ENCODE measurements at regions not wholly inside any gene's neighbourhood (a gene's known extent, or its start where the extent isn't known, plus 50 kb on each side); places are given as distances from the start of the nearest gene placed in this dataset.
A peak's percentile ranks its signal among the peaks of the same experiment; 100 is the strongest.

DNA sequence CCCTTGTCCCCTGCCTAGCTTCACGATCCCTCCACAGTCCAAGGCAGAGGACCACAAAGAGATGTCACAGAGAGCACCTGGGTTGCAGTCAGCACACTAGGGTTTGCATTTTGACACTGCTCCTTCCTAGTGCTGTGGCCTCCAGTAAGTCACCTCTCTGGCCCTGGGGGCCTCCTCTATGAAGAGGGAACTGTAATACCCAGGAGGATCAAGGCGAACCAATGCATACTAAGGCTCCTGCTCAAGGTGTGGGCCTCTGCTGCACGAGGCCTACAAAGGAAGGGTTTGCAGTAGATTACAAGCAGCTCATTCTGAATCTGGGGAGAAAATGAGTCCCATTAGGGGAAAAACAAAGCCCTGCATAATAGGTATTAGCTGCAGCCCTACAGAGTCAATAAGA lies 72.3 kb upstream of the FZD7 start:
- no peak overlapping the region for H3K27ac Mint-ChIP-seq
- DNase-seq (ENCODE audit: low spot score) (no peak), ATAC-seq (no peak)
- H3K4me3 Mint-ChIP-seq, result no peak overlapping the region
- no peaks in the 10 kb centered on the region for H3K4me1 Mint-ChIP-seq (ENCODE audit: low read depth in 2 of 2)
- peaks cover 5 to 16% of the 10 kb centered on the region in 2 donors for H3K27me3 Mint-ChIP-seq
- H3K36me3 Mint-ChIP-seq, result no peaks in the 10 kb centered on the region
- H3K9me3 Mint-ChIP-seq, result no peaks in the 10 kb centered on the region

DNA sequence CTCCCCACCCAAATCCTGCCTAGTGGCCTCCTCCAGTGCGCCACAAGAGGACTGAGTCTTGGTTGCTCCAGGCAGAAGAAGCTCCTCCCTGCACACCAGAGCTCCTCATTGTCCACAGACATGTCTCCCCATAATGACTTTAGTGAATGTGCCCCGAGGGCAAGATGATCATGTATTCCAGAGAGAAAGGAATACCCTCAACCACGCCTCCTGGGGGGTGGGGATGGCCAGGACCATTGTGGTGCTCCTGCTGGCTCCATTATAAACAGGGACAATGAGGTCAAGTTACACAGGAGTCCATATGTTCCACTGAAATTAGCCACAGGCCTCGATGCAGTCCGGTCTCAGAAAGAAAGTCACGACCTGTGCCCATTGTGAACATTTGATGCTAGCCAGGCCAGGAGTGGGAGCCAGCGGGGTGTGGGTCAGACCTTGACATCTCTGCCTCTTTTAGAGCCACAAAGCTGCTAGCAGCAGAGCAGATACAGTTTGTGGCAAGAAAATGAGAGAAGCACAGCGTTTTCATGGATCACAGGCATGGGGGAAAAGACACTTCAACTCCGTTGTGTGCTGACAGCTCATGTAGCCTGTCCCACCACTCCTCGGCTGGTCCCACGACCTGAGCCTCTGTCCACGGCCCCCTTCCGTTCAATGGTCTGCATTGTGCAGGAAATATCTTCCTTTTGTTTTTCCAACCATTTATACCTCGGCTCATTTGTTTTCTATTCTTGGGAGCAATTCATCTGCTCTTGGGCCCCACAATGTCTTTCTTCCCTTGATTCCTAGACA lies 70.7 kb upstream of the FZD7 start:
- Mint-ChIP-seq H3K36me3 (no peaks in the 10 kb centered on the region), H3K4me3 (no peak overlapping the region), H3K27ac (no peak overlapping the region), H3K27me3 (peaks cover 0 to 8% of the 10 kb centered on the region in 2 donors), H3K9me3 (no peaks in the 10 kb centered on the region), H3K4me1 (ENCODE audit: low read depth in 2 of 2) (no peaks in the 10 kb centered on the region)
- DNase-seq (ENCODE audit: low spot score) (no peak), ATAC-seq (no peak)

DNA sequence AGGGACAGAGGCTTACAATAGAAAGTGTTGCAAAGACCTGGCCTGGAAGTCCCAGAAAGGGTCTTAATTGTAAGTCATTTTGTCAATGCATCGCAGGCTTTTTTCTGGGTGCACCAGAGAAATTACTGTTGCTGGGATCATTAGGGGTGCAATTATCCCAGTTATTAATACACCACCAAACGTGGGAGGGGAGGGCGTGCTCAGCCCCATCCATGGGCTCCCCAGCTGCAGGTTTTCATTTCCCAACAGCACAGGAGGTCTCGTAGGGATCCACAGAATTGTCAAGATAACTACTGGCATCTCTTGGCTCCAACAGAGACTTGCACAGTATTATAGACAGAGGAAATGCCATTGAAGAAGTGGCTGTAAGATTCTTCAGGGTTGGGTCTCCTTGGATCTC lies 69.6 kb upstream of the FZD7 start:
- no peaks in the 10 kb centered on the region for H3K4me1 Mint-ChIP-seq (ENCODE audit: low read depth in 2 of 2)
- H3K27me3 Mint-ChIP-seq, result peaks cover 0 to 10% of the 10 kb centered on the region in 2 donors
- ATAC-seq (no peak), DNase-seq (ENCODE audit: low spot score) (no peak)
- H3K9me3 Mint-ChIP-seq, result no peaks in the 10 kb centered on the region
- H3K27ac Mint-ChIP-seq, result no peak overlapping the region
- no peak overlapping the region for H3K4me3 Mint-ChIP-seq
- H3K36me3 Mint-ChIP-seq, result no peaks in the 10 kb centered on the region

DNA sequence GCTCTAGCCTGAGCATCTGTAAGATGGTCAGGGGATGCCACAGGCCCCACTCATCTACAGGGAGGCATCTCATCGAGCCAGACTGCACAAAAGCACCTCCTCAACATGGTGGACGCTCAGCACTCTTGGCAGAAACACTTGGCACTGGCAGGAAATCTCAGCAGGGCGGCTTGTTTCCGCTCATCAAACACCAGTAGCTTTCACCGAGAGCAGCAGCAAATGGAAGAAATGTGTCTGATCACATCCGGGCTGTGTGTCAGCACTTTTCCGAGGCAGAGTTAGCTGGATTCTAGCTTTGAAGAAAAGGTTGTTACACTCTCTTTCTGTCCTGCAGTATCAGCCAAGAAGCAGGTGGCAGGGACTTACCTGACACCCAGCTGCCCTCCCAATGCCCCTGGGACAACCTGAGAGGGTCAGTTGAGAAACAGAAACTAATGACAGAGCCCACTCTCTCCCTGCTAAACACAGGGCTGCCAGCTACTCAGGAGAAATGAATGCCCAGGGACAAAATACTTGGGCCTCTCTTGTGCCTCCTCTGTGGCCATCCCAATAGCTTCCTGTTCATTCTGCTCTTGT lies 68.9 kb upstream of the FZD7 start:
- DNase-seq (ENCODE audit: low spot score) (no peak), ATAC-seq (peak in 1 of 2 donors; percentile 31)
- no peaks in the 10 kb centered on the region for H3K4me1 Mint-ChIP-seq (ENCODE audit: low read depth in 2 of 2)
- H3K36me3 Mint-ChIP-seq, result no peaks in the 10 kb centered on the region
- peaks cover 0 to 16% of the 10 kb centered on the region in 2 donors for H3K27me3 Mint-ChIP-seq
- no peaks in the 10 kb centered on the region for H3K9me3 Mint-ChIP-seq
- H3K4me3 Mint-ChIP-seq, result no peak overlapping the region
- no peak overlapping the region for H3K27ac Mint-ChIP-seq

DNA sequence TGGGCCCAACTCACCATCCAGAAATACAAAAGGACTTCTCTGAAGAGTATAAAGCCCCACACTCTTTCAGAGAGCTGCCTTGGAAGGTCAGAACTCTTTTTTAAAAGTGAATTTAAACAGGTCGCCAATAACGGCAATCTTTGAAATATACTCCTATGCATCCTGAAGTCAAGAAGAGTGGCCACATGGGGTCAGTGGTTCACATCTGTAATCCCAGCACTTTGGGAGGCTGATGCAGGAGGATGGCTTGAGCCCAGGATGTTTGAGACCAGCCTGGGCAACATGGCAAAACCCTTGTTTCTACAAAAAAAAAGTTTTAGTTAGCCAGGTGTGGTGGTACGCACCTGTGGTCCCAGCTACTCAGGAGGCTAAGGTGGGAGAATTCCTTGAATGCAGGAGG lies 68.1 kb upstream of the FZD7 start:
- Mint-ChIP-seq H3K27ac (no peak overlapping the region), H3K9me3 (no peaks in the 10 kb centered on the region), H3K4me1 (ENCODE audit: low read depth in 2 of 2) (peaks cover 0 to 2% of the 10 kb centered on the region in 2 donors), H3K4me3 (no peak overlapping the region), H3K27me3 (peaks cover 0 to 14% of the 10 kb centered on the region in 2 donors), H3K36me3 (no peaks in the 10 kb centered on the region)
- no peak for DNase-seq (ENCODE audit: low spot score)
- no peak for ATAC-seq

DNA sequence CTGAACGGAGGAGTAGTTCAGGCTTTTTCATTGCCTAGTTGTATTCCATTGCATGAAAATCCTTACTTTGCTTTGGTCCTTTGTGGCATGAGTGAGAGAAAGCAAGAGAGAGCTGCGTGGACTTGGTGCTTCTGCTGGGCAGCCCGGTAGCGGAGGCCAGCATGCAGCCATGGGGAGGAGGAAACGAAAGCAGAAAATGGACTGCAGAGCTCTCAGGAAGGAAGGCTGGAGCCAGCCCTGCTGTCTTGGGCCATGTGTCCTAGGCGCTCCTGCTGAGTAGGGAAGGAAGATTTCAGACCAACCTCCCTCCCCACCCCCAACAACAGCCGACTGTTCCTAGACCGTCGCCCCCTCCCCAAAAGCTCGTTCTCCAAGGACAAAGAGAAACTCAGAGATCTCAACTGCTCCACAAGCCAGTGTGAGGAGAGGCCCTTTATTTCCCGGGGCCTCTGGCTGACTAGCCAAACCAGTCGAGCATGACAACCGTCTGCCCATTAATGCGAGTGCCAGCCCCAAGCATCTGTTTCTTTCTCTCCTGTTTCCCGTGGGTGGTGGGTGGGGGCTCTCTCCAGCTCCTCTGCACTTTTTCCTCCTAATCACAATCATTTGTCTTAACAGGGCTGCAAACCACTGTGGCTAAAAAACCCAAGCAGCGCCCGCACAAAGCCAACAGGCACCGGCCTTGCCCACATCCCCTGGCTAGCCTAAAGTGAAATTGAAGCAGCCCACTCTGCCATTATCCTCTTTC lies 66.8 kb upstream of the FZD7 start:
- peaks cover 0 to 8% of the 10 kb centered on the region in 2 donors for H3K27me3 Mint-ChIP-seq
- no peak overlapping the region for H3K27ac Mint-ChIP-seq
- ATAC-seq (no peak), DNase-seq (ENCODE audit: low spot score) (no peak)
- no peaks in the 10 kb centered on the region for H3K36me3 Mint-ChIP-seq
- H3K9me3 Mint-ChIP-seq, result no peaks in the 10 kb centered on the region
- peaks cover 0 to 2% of the 10 kb centered on the region in 2 donors for H3K4me1 Mint-ChIP-seq (ENCODE audit: low read depth in 2 of 2)
- H3K4me3 Mint-ChIP-seq, result no peak overlapping the region

DNA sequence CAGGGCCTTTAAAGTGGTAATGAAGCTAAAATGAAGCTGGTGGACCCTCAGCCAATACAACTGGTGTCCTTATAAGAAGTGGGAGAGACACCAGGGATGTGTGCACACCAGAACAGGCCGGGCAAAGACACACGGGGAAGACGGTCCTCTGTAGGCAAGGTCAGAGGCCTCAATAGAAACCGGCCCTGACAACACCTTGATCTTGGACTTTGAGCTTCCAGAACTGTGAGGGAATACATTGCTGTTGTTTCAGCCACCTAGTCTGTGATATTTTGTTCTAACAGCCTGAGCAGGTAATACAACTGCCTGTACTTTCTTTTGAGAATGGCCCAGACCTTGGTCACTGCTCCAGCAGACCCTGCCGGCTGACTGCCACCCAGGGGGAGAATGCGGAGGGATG lies 65.6 kb upstream of the FZD7 start:
- no peaks in the 10 kb centered on the region for H3K9me3 Mint-ChIP-seq
- ATAC-seq, result no peak
- DNase-seq (ENCODE audit: low spot score), result no peak
- H3K27ac Mint-ChIP-seq, result no peak overlapping the region
- H3K4me3 Mint-ChIP-seq, result no peak overlapping the region
- peaks cover 0 to 8% of the 10 kb centered on the region in 2 donors for H3K27me3 Mint-ChIP-seq
- H3K36me3 Mint-ChIP-seq, result no peaks in the 10 kb centered on the region
- H3K4me1 Mint-ChIP-seq (ENCODE audit: low read depth in 2 of 2), result peaks cover 0 to 2% of the 10 kb centered on the region in 2 donors

DNA sequence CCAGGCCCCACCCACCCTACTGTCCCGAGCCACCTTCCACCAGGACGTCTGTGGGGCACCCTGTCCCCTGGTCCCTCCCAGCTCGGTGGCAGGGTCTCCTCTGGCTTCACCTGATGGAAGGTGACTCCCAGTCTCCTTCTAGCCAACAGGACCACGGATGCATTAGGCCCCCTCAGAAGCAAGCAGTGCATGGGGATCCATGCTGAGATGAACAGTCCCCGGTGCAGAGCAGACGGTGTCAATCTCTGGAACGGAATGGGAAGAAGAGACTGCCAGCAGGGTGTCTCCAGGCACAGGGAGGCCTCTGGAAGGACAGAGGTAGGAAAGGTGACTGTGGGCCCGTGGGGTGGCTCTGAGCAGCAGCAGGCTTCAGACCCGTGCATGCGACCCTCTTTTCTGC lies 65.2 kb upstream of the FZD7 start:
- no peak overlapping the region for H3K27ac Mint-ChIP-seq
- H3K4me3 Mint-ChIP-seq, result no peak overlapping the region
- no peaks in the 10 kb centered on the region for H3K36me3 Mint-ChIP-seq
- DNase-seq (ENCODE audit: low spot score) (no peak), ATAC-seq (no peak)
- H3K9me3 Mint-ChIP-seq, result no peaks in the 10 kb centered on the region
- H3K27me3 Mint-ChIP-seq, result peaks cover 0 to 8% of the 10 kb centered on the region in 2 donors
- peaks cover 0 to 2% of the 10 kb centered on the region in 2 donors for H3K4me1 Mint-ChIP-seq (ENCODE audit: low read depth in 2 of 2)

DNA sequence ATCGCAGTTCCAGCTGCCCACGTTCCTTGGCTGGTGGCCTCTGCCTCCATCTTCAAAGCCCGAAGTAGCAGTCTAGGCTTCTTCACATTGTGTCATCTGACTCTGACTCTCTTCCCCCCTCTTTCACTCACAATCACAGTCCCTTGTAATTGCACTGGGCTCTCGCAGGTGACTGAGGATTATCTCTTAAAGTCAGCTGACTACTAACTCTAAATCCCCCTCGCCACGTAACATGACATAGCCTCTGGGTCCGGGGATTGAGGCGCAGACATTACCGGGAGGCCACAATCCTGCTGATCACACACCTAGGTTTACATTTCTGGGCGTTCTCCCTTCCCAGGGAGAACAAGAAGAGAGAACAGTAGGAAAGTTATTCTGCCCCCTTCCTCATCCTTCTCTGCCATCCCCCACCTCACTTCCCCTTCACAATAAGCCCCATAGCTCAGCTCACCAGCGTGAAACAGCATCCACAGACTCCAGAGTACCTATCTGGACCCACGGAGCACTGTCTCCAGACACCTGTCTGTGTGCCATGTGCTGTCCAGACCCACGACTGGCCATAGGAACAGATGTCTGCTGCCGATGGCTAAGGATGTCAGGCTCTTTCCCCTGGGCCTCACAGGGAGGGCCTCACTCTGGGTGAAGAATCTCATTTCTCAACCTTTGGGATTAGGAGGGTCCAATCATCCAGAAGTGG lies 64.3 kb upstream of the FZD7 start:
- no peak overlapping the region for H3K27ac Mint-ChIP-seq
- H3K4me1 Mint-ChIP-seq (ENCODE audit: low read depth in 2 of 2), result peaks cover 0 to 2% of the 10 kb centered on the region in 2 donors
- no peak overlapping the region for H3K4me3 Mint-ChIP-seq
- DNase-seq (ENCODE audit: low spot score), result no peak
- H3K36me3 Mint-ChIP-seq, result no peaks in the 10 kb centered on the region
- peaks cover 0 to 8% of the 10 kb centered on the region in 2 donors for H3K27me3 Mint-ChIP-seq
- H3K9me3 Mint-ChIP-seq, result no peaks in the 10 kb centered on the region
- no peak for ATAC-seq

DNA sequence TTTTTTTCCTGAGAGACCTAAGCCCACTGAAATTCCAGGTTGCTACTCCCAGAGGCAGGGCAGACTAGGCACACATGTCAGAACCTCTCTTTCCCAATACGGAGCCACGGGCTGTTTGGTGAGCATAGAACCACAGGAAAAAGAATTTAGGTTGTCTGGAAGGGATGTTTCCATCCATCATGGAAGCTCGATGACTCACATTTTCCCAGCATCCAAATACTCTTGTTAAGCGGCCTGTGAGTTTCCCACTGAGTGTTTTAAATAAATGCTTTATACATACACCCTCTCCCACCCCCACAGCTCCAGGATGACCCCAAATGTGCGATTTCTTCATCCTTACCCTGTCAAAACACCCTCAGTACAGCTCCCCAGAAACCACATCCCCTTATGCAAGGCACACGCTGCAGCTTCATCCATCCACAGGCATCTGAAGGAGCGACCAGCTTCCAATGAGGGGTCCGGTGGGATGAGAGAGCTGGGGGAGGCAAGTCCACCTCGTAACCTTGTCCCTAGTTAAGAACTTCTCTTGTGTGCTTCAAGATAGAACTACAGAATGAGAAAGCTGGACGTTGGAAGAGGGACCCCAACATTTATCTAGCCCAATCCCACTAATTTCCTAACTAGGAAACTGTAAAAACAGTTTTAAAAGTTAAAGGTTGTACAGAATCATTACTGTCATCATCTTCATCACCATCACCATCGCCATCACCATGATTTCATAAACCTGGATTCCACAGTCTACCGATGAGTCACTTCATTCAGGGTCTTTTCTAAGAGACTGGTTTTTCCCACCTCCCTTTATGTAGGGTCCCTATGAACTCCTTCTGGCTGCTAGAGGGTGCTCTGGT lies 63.5 kb upstream of the FZD7 start:
- Mint-ChIP-seq H3K4me3 (no peak overlapping the region), H3K4me1 (ENCODE audit: low read depth in 2 of 2) (peaks cover 0 to 2% of the 10 kb centered on the region in 2 donors), H3K27ac (no peak overlapping the region), H3K27me3 (peaks cover 0 to 8% of the 10 kb centered on the region in 2 donors), H3K9me3 (no peaks in the 10 kb centered on the region), H3K36me3 (no peaks in the 10 kb centered on the region)
- ATAC-seq (no peak), DNase-seq (ENCODE audit: low spot score) (no peak)

DNA sequence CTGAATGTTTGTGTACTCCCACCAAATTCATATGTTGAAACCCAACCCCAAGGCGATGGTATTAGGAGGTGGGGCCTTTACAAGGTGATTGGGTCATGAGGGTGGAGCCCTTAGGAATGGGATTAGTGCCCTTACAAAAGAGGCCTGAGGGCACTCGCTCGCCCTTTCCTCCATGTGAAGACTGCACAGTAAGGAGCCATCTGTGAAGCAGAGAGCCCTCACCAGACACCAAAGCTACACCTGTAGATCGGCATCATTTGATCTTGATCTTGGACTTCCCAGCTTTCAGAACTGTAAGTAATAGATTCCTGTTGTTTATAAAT lies 62.9 kb upstream of the FZD7 start:
- peaks cover 0 to 2% of the 10 kb centered on the region in 2 donors for H3K4me1 Mint-ChIP-seq (ENCODE audit: low read depth in 2 of 2)
- ATAC-seq (no peak), DNase-seq (ENCODE audit: low spot score) (no peak)
- no peaks in the 10 kb centered on the region for H3K9me3 Mint-ChIP-seq
- H3K36me3 Mint-ChIP-seq, result no peaks in the 10 kb centered on the region
- no peak overlapping the region for H3K27ac Mint-ChIP-seq
- no peak overlapping the region for H3K4me3 Mint-ChIP-seq
- peaks cover 0 to 8% of the 10 kb centered on the region in 2 donors for H3K27me3 Mint-ChIP-seq

DNA sequence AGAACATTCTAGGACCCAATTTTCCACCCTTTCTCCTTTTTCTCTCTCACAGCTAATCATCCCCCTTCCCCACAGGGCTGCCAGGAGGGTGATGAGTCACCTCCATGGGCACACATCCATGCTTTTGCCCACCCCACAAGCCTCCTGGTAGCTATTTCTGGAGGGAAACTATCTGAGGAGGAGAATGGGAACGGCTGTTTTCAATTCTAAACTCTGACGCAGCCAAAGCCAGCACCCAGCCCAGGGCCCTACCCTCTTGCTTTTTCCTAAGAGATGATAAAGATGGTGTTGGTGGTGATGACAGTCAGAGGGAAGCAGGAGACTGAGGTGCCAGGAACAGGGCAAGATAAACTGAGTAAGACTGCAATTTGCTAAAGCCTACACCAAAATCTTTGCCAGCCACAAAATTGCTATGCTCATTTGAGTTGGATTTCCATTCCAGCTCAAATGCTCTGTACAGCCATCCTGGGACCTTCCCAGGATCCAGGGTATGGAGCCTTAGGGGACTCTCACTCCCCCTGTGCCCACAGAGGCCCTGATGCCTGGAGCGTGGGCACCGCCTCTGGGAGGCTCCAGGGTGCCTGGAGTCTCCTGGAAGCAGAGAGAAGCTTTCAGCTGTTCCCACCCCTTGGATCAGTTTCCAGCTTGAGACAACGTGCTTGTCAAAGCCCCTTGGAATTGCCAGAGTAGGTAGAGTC lies 62.0 kb upstream of the FZD7 start:
- H3K36me3 Mint-ChIP-seq, result no peaks in the 10 kb centered on the region
- DNase-seq (ENCODE audit: low spot score), result no peak
- peaks cover 0 to 8% of the 10 kb centered on the region in 2 donors for H3K27me3 Mint-ChIP-seq
- H3K9me3 Mint-ChIP-seq, result no peaks in the 10 kb centered on the region
- no peak for ATAC-seq
- H3K4me3 Mint-ChIP-seq, result no peak overlapping the region
- peaks cover 0 to 2% of the 10 kb centered on the region in 2 donors for H3K4me1 Mint-ChIP-seq (ENCODE audit: low read depth in 2 of 2)
- H3K27ac Mint-ChIP-seq, result no peak overlapping the region

All from natural killer cell treated with Interleukin-12 subunit alpha and Interleukin-12 subunit beta and Interleukin-15 and Interleukin-18, amount 100 ng/mL, for 72 hours (primary cell).